HL-60 (cell line): ENCODE measurements at regions not wholly inside any gene's neighbourhood (a gene's known extent, or its start where the extent isn't known, plus 50 kb on each side); places are given as distances from the start of the nearest gene placed in this dataset.

Experiments
- CTCF ChIP-seq: IDR thresholded peaks from one replicate; pipeline ENCODE4 v1.5.1; 2011; ENCODE audit warnings: low read length, control low read depth, inconsistent platforms; ENCODE audit not compliant: insufficient read depth
- GABPA ChIP-seq: IDR thresholded peaks from 2 replicates; pipeline ENCODE4 v1.6.1; 2012; ENCODE audit warnings: low read depth
- POLR2AphosphoS5 ChIP-seq: IDR thresholded peaks from 2 replicates; pipeline ENCODE4 v1.6.1; 2012; ENCODE audit warnings: low read depth
- SPI1 ChIP-seq: IDR thresholded peaks from 2 replicates; pipeline ENCODE4 v1.6.1; 2012; ENCODE audit warnings: low read depth, mild to moderate bottlenecking, borderline replicate concordance
- TF ChIP-seq, protein P1 (sequence below): IDR thresholded peaks from 2 replicates; pipeline ENCODE4 v1.6.1; 2012; ENCODE audit warnings: low read depth; ENCODE audit not compliant: insufficient replicate concordance

DNA sequence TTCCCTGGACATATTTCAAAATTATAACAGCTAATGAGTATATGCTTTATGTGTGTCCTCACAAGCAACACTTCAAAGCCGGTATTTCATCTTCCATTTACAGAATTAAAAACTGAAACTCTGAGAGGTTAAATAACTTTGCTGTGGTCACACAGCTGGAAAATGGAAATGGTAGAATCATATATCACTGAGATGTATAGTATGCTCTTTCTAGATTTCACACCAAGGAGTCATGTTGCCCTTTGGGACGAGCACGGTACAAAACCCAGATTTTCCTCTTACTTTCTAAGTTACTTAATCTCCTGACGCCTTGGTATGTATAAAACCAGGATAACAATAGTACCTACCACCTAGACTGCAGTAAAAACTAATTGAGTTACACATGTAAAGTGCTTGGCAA lies 152.6 kb upstream of the GRIP1 start:
- TF ChIP-seq POLR2AphosphoS5 (no peak), CTCF (no peak), SPI1 (no peak), GABPA (no peak)
- TF ChIP-seq, protein P1, sequence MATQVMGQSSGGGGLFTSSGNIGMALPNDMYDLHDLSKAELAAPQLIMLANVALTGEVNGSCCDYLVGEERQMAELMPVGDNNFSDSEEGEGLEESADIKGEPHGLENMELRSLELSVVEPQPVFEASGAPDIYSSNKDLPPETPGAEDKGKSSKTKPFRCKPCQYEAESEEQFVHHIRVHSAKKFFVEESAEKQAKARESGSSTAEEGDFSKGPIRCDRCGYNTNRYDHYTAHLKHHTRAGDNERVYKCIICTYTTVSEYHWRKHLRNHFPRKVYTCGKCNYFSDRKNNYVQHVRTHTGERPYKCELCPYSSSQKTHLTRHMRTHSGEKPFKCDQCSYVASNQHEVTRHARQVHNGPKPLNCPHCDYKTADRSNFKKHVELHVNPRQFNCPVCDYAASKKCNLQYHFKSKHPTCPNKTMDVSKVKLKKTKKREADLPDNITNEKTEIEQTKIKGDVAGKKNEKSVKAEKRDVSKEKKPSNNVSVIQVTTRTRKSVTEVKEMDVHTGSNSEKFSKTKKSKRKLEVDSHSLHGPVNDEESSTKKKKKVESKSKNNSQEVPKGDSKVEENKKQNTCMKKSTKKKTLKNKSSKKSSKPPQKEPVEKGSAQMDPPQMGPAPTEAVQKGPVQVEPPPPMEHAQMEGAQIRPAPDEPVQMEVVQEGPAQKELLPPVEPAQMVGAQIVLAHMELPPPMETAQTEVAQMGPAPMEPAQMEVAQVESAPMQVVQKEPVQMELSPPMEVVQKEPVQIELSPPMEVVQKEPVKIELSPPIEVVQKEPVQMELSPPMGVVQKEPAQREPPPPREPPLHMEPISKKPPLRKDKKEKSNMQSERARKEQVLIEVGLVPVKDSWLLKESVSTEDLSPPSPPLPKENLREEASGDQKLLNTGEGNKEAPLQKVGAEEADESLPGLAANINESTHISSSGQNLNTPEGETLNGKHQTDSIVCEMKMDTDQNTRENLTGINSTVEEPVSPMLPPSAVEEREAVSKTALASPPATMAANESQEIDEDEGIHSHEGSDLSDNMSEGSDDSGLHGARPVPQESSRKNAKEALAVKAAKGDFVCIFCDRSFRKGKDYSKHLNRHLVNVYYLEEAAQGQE = no peak
